WI38 (cell line): ENCODE measurements at regions not wholly inside any gene's neighbourhood (a gene's known extent, or its start where the extent isn't known, plus 50 kb on each side); places are given as distances from the start of the nearest gene placed in this dataset.

Experiments
- H3K4me3 ChIP-seq: 2 replicates; pipeline ENCODE4 v1.5.1; 2011; ENCODE audit warnings: low read depth, mild to moderate bottlenecking, control low read depth, low read length
- TF ChIP-seq, protein P1 (sequence below): IDR thresholded peaks from 2 replicates; pipeline ENCODE4 v1.5.1; 2012; ENCODE audit warnings: low read depth, mild to moderate bottlenecking, control low read depth, low read length

DNA sequence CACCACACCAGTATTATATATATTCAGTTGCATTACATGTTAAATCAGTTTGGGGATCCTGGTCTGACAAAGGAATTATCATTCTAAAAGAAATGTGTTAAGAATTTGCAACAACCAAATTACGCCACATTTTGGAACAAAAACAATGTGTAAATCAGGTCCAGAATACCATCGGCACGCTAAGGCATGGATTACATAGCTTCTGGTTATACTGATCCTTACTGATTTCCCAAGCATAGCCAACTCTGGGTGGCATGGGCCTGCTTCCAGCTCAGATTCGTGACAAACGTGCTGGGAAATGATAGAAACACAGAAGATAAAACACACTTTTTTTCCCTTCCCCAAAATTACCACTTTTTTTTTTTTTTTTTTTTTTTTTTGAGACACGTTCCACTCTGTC lies 660.0 kb downstream of the SORCS1 start:
- TF ChIP-seq, protein P1, sequence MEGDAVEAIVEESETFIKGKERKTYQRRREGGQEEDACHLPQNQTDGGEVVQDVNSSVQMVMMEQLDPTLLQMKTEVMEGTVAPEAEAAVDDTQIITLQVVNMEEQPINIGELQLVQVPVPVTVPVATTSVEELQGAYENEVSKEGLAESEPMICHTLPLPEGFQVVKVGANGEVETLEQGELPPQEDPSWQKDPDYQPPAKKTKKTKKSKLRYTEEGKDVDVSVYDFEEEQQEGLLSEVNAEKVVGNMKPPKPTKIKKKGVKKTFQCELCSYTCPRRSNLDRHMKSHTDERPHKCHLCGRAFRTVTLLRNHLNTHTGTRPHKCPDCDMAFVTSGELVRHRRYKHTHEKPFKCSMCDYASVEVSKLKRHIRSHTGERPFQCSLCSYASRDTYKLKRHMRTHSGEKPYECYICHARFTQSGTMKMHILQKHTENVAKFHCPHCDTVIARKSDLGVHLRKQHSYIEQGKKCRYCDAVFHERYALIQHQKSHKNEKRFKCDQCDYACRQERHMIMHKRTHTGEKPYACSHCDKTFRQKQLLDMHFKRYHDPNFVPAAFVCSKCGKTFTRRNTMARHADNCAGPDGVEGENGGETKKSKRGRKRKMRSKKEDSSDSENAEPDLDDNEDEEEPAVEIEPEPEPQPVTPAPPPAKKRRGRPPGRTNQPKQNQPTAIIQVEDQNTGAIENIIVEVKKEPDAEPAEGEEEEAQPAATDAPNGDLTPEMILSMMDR, result no peak

DNA sequence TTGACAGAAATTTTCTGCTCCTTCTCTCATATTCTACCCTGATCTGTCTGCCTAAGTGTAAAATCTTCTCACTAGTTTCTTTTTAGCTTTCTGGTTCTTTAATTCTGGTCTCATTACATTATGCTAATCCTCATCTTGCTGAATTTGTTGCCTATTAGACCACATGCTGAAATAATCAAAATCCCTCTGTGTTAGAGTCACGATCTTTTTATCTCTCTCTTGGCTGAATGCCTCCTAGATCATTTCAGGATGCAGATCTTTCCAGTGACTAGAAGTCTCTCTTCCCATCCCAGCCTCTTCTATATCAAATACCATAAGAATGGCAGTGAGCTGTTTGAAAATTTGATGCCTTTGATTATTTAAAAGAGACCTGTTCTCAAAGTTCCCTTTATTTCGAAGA lies 661.9 kb downstream of the SORCS1 start:
- H3K4me3 ChIP-seq, result no peak overlapping the region
- TF ChIP-seq, protein P1, result no peak

More for the DNA sequence above, 660.0 kb downstream of the SORCS1 start:
- H3K4me3 ChIP-seq, result no peak overlapping the region

DNA sequence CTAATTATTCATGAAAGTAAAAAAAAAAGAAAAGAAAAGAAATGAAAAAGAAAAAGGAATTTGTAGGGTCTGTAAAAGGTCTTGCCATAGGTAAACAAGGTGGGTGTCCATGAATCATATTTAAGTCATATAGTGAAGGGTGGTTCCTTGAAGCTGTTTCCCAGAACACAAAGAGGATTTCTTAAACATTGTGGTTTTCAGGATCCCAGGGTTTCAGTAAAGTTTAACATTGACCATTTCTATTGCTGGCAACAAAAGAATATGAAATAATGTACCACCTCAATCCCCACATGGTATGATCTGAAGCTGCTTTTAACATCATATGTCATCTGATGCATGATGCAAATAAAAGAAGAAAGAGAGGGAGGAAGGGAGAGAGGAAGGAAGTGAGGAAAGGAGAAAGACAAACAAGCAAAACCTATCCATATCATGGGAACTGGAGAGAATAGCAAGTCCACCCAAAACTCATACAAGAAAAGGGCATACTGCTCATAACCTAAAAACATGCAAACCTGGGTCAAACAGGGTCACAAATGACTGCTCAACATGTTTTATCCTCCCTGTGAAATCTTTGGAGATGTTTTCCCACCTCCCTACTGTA lies 663.5 kb downstream of the SORCS1 start:
- no peak overlapping the region for H3K4me3 ChIP-seq
- TF ChIP-seq, protein P1, result no peak

DNA sequence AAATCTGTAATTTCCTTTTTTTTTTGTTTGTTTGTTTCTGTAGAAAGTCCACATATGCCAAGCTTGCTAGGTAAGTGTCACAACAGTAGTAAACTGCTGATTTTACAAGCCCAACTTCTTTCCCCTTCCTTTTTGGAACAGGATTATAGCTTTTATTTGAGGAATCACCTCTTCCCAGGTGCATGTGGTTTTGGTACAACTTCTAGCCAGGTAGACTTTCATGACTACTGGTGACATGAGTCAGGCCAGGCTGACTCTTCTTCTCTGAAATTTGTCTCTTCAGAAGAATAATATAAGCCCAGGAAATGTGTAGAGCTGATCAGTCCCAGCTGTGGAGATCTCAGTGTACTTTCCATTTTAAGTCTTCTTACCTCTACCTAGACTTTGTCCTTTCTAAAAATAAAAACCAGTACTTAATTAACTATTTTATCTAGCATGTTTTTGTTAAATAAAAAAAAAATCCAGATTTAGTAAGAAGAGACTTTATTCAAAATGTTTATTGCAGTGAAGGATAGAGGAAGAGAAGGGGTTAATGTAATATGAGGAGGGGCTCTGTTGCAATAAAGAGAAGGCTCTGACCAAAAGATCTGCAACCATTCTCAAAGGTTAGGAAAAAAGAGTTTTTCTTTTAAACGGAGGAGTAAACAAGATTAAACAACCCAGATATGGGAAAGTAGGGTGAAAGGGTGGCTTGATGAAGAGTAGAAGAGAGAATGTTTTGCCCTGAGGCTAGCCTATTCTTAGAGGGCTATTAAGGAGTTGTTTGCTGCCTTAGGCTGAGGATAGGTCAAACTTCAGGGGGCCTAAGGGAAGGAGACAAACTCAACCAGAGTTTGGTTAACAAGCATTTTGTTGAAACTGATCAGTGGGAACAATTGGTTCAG lies 664.2 kb downstream of the SORCS1 start:
- TF ChIP-seq, protein P1, result no peak
- H3K4me3 ChIP-seq, result no peak overlapping the region

DNA sequence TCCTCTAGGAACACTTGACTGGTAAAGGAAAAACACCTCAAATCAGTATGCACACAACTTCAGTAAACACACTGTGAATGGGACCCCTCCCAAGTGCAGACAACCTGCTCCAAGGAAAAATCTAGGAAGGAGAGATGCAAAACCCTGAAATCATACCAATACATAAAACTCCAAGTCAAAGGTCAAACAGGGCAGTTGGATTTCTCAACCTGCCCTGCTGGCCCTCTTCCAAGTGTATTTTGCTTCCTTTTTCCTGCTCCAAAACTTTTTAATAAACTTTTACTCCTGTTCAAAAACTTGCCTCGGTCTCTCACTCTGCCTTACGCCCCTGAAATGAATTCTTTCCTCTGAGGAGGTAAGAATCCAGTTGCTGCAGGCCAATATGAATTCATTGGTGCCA lies 665.1 kb downstream of the SORCS1 start:
- H3K4me3 ChIP-seq, result no peak overlapping the region
- TF ChIP-seq, protein P1, result no peak

DNA sequence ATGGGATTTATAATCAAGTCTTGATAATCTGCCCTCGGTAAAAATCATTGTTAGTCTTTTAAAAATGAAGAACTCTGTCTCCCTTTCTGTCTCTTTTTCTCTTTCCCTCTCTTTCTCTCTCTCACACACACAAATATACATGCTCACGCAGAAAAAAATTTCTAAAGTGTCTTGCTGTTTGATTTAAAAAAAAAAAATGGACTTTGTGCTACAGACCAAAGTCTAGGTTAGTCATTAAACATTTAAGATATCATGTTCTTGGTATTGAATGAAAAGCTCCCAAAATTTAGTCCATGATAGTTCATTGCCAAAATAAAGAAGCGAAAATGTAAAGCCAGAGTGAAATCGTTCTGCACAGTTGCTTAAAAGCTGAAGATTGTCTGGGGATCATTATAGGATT lies 665.8 kb downstream of the SORCS1 start:
- TF ChIP-seq, protein P1, result no peak
- H3K4me3 ChIP-seq, result no peak overlapping the region

DNA sequence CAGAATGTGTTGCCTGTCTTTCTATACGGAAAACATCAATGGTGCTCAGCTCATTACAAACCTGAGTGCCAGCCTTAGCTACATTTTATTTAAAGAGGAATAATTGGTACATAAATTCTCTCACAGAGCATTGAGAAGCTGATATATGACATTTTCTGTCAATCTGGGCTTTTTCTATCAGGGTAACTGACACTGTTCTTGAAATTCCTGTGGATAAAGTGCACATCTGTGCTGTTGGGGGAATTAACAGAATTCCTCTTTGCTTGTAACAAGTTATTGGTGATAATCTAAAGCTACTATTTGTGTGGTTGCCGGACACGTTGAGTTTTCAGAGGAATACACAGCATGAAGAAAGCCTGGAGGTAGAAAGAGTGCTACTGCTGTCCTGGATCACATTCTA lies 668.6 kb downstream of the SORCS1 start:
- H3K4me3 ChIP-seq, result no peak overlapping the region
- TF ChIP-seq, protein P1, result no peak
